Stimulated activated CD4-positive, alpha-beta T cell treated with anti-CD3 and anti-CD28 coated beads, Interleukin-12 subunit alpha, Interleukin-12 subunit beta, amount 100 ng/mL, for 24 hours (primary cell): ENCODE measurements at regions not wholly inside any gene's neighbourhood (a gene's known extent, or its start where the extent isn't known, plus 50 kb on each side); places are given as distances from the start of the nearest gene placed in this dataset.

Experiments
- DNase-seq, 2 experiments: peaks; one replicate each; pipeline ENCODE4 v3.0.0-alpha.2; 2020; ENCODE audit warnings: low read depth in 2 of 2

GRCh38 chr5:96072138-96072790 lies 110.6 kb upstream of the ELL2 start:
- no peak for DNase-seq

GRCh38 chr5:96070622-96071225 lies 109.1 kb upstream of the ELL2 start:
- DNase-seq: no peak

- DNase-seq: no peak
These were observed 106.4 kb upstream of the ELL2 start for GRCh38 chr5:96067894-96068614.

GRCh38 chr5:96067251-96067650 lies 105.6 kb upstream of the ELL2 start:
- DNase-seq: no peak

- DNase-seq: no peak
These were observed 104.7 kb upstream of the ELL2 start for GRCh38 chr5:96066386-96066719.

- no peak for DNase-seq
These were observed 104.2 kb upstream of the ELL2 start for GRCh38 chr5:96065685-96066385.

- DNase-seq: no peak
These were observed 103.2 kb upstream of the ELL2 start for GRCh38 chr5:96064877-96065276.

GRCh38 chr5:96062836-96063235 lies 101.2 kb upstream of the ELL2 start:
- DNase-seq: no peak

GRCh38 chr5:96058084-96058483 lies 96.4 kb upstream of the ELL2 start:
- no peak for DNase-seq

- DNase-seq: no peak
These were observed 92.8 kb upstream of the ELL2 start for GRCh38 chr5:96054311-96055030.

GRCh38 chr5:96053063-96053735 lies 91.5 kb upstream of the ELL2 start:
- DNase-seq: no peak

GRCh38 chr5:96052374-96052773 lies 90.7 kb upstream of the ELL2 start:
- DNase-seq: no peak

- no peak for DNase-seq
These were observed 89.8 kb upstream of the ELL2 start for GRCh38 chr5:96051401-96051830.

GRCh38 chr5:96050273-96050880 lies 88.7 kb upstream of the ELL2 start:
- DNase-seq: no peak

GRCh38 chr5:96049398-96050272 lies 88.0 kb upstream of the ELL2 start:
- DNase-seq: no peak

- DNase-seq: no peak
These were observed 87.1 kb upstream of the ELL2 start for GRCh38 chr5:96048763-96049162.

- DNase-seq: no peak
These were observed 84.2 kb upstream of the ELL2 start for GRCh38 chr5:96045888-96046287.

- DNase-seq: no peak
These were observed 81.8 kb upstream of the ELL2 start for GRCh38 chr5:96043446-96043845.

- no peak for DNase-seq
These were observed 75.5 kb upstream of the ELL2 start for GRCh38 chr5:96037128-96037527.

- DNase-seq: no peak
These were observed 74.7 kb upstream of the ELL2 start for GRCh38 chr5:96036301-96036700.
